EH (cell line): ENCODE measurements at regions not wholly inside any gene's neighbourhood (a gene's known extent, or its start where the extent isn't known, plus 50 kb on each side); places are given as distances from the start of the nearest gene placed in this dataset.
A peak's percentile ranks its signal among the peaks of the same experiment; 100 is the strongest.
"Not testable (repeated sequence)": the region's sequence is repeated elsewhere in the genome, so short reads cannot be mapped to it uniquely, and the experiment has no call there.

Experiments
- DNase-seq: peaks from one replicate; pipeline ENCODE4 v3.0.0-alpha.2; 2015; ENCODE audit warnings: low read depth

DNA sequence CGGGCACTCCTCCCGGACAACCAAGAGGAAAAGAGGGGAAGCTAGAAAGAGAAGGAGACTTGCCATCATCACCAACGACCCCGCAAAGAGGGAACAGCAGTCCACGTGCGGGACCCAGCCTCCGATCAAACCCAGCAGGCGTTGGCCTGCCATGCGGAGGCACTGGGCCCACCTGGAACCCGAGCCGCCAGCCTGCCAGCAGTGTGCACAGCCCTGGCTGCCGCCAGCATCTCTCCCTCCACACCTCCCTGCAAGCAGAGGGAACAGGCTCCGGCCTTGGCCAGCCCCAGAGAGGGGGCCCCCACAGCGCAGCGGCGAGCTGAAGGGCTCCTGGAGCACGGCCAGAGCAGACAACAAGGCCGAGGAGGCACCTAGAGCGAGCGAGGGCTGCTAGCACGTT, 1244.7 kb upstream of the B3GALT2 start:
- no peak for DNase-seq

DNA sequence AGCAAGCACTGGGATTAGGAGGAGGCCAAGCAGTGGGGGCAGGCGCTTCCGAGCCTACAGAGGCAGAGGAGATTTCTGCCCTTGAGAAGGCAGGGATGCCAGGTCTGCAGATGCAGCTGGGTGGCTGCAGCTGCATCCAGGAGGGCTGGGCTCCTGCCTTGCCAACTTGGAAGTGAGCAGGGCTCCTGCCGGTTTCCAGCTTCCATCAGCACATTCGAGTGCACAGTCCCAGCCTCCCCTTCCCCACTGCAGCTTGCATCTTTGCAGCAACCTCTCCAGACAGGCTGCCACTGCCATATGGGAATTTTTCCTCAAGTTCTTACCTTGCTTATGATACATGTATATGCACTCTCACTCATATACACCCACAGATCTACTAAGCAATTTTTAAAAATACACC, 1234.3 kb upstream of the B3GALT2 start:
- DNase-seq, result no peak

DNA sequence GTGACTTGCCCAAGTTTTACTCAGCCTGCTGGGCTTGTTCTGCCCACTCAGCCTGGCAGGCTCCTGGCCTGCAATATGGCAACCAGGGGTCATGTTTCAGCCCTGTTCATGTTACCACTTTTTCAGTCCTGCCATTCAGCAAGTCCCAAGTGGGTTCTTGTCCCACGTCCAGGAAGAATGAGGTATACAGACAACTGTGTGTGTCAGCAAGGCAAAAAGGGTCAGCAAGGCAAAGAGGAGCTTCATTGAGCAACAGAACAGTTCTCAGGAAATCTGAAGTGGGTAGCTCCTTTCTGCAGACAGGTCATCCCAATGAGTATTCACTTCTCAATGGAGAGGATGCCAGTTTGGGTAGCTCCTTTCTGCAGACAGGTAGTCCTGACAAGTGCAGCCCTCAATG, 1233.3 kb upstream of the B3GALT2 start:
- DNase-seq, result no peak

DNA sequence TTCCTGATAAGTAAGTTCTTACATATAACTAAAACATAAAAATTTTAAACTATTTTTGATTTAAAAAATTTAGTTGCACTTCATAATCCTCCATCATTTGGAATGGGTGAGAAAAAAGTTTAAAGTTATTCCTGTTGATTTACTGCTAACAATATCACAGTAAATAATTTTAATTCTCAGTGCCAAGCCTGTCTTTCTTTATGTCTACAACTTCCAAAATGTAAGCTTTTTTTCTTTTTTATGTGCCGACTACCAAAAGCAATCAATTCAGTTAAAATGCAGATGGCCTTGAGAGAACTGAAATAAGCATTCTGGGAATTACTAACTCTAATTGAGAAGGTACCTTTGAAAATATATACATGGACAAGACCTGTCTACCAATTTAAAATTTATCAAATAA, 1224.3 kb upstream of the B3GALT2 start:
- no peak for DNase-seq

DNA sequence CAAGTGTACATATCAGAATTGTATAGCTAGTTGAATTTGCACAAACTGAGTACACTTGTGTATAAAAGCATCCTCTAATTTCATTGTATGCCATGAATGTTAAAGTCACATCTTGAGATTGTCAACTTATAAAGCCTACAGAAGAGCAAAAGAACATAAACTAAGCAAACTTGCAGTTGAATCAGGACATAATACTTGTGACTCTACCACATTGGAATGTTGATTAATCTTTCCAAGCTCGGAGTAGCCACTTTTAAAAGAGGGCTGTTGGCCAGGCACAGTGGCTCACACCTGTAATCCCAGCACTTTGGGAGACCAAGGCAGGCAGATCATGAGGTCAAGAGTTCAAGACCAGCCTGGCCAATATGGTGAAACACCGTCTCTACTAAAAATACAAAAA, 1220.8 kb upstream of the B3GALT2 start:
- peak; percentile 67 for DNase-seq

DNA sequence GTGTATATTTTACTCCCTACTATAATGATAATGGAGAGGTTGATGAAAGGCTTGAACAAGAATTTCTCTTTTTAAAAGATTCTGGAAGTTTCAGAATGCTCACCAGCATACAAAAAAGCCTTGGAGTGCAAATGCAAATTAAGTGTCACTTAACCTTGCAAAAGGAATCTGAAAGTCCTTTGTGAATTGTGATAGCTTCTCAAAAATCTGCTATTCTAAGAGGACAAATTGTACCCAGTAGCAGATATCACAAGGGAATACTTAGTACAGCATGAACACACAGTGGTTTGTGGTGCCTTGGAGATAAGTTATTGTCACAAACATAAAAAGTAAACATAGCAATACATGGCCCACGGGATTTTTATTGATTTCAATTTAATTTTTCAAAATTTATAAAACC, 1208.3 kb upstream of the B3GALT2 start:
- no peak for DNase-seq

DNA sequence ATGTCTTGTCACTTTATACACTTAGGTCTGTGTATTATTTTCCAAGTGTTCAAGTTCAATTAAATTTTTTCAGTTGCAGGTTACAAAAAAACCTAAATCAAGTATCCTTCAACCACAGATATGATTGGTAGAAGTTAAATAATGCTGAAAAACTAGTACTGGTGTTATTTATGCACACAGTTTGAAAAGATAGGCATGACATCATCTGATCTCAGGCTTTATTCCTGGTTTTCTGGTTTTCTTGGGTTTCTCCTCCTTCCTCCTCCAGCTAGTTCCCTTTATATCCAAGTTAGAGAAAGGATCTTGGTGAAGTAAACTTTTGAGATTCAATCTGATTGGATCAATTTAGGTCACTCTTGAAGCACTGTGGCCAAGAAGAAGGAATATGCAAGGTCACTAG, 1201.1 kb upstream of the B3GALT2 start:
- no peak for DNase-seq

DNA sequence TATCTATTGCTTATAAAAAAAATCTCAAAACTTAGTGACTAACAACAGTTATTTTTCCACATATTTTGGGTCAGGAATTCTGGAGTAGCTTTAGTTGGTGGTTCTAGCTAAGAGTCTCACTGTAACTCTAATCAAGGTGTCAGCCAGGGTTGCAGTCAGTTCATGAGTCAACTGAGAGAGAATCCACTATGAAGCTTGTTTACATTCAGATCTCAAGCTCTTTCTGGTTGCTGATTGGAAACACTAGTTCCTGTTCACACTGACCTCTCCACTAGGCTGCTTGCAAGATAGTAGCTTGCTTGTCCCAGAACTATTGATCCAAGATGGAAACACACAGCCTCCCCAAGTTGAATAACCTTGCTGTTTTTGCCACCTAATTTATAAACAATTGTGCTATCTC, 1192.1 kb upstream of the B3GALT2 start:
- DNase-seq, result peak; percentile 46

DNA sequence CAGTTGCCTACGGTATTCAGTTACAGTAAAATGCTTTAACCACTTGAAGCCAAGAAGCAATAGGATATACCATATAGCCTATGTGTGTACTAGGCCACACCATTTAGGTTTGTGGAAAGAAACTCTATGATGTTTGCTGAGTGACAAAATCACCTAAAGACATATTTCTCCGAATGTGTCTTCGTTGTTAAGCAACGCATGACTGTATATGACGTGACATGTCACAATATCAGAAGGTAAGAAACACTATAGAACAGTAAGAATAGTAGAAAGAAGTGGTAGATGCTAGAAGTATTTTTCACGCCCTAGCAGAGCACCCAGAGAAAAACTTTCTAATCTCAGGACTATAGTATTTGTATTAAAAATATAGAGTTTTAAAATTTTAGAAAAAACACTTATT, 1188.2 kb upstream of the B3GALT2 start:
- no peak for DNase-seq

DNA sequence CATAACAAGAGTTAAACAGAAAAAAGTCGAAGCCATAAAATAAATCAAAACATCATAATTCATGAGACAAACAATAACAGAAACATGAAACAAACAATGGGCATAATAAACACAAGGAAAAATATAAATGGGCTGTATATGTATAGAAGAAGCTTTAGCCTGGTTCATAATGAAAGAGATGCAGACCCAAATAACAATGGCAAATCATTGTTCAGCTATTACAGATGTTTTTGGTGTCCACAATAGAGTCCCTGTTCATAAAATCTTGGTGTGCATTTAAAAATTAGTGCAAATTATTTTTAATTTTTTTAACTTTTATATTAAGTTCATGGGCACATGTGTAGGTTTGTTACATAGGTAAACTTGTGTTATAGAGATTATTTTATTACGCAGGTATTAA, 1185.9 kb upstream of the B3GALT2 start:
- no peak for DNase-seq

DNA sequence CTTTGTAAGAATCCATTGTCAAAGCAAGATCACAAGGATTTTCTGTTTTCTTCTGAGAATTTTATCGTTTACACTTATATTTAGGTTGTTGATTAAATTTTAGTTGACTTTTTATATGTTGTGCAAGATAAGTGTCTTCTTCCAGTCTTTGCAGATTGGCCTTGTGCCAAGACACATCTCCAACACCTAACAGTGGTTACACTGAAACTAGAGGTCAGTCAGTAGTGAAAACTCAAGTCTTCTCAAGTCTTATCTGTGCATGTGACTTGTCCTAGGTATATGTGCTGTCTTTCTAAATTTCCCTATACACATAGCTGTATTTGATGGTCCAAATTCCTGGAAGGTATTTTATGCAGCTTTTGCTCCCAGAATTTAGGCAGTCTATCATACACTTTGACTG, 1183.2 kb upstream of the B3GALT2 start:
- no peak for DNase-seq

DNA sequence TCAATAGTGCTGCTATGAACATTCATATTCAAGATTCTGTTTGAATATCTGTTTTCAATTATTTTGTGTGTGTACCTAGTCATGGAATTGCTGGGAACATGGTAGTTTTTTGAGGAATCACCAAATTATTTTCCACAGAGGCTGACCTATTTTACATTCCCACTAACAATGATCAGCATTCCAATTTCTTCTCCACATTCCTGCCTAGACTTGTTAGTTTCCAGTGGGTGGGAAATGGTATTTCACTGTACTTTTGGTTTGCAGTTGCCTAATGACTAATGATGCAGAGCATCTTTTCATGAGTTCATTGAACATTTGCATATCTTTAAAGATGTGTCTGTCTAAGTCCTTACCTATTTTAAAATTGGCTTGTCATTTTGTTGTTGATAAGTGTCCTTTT, 1182.6 kb upstream of the B3GALT2 start:
- DNase-seq, result peak; percentile 80

DNA sequence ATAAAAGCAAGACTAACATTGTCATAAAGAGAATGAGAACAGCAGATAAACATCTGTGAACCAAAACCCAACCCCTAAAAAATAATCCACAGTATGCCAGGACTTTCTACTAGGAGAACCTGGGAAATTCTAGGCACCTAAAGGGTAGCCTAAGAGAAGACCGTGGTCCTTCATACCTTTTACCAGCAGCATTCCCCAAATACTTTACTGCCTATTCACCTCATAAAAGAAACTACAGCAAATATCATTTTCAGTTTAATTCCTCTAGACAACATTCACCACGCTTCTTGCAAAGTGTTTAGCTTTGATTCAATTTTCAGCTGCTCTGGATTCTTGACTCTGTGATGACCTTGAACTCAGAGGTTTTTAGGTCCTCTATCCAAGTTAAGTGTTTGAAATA, 1180.7 kb upstream of the B3GALT2 start:
- DNase-seq, result peak; percentile 50

DNA sequence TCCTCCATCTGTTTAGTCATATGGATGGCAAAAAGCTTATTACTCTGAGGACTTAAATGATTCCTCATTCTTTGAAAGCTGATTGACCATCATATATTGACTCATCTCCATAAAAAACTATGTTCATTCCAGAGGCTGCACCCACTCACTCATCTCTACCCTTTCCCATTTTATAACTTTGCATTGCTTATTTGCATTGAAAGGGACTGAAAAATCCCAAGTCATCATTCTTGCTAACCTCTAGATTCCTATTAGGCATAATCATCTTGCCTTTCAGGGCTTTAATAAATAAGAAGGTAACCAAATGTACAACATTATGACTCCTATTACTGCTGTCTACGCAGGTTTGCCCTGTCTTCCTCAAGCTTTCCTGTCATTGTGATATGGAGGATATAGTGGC, 1180.3 kb upstream of the B3GALT2 start:
- peak; percentile 79 for DNase-seq

DNA sequence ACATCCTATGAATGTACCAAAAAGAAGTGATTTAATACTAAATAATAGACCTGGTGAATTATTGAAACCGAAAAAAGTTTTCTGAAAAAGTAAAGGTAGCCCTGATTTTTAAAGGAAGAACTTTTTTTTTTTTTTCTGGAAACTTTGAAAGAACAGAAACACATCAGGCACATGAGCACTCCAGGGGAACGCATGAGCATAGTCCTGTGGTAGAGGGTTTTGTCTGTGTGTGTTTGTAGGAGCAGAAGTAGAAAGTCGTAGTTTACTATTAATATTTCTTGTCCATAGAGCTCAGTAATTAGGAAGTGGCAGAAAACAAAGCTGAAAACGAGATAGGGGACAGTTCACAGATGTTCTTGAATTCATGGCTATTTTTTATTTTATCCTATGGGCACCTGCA, 1175.9 kb upstream of the B3GALT2 start:
- DNase-seq, result no peak

DNA sequence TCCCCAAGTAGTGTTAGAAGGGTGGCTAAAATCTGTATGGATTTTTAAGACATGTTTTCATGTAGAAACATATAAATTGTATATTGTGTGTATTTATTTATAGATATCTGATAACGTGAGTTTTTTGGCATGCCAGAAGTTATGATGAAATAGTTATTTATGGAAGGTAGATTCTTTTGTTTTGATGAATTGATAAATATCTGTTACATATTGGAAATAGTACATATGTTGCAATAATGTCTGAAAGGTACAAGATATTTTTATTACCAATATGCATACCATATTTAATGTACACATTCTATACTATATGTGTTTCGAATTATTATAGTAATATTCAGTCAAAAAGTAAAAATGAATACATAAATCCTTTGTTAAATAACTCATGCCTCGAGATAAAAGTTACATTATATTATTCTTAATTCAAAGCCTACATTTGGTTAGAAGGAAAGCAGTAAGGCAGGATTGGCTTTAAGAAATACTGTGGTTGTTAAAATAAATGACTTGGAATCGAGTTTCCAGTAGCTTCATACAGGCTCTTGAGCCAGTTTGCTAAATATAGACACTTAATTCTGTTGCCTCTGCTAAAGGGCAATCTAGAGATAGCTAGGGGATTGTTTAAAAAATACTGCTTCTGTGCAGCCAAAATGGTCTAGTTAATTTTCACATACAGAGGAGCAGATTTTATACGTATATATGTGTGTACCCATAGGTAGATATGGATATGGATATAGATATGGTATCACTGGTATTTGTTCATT, 1175.1 kb upstream of the B3GALT2 start:
- DNase-seq, result no peak

DNA sequence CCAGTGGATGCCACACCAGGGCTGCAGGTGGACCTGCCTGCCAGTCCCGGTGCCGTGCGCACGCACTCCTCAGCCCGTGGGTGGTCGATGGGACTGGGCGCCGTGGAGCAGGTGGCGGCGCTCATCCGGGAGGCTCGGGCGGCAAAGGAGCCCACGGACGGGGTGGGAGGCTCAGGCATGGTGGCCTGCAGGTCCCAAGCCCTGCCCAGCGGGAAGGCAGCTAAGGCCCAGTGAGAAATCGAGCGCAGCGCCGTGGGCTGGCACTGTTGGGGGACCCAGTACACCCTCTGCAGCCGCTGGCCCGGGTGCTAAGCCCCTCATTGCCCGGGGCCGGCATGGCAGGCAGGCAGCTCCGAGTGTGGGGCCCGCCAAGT, 1171.8 kb upstream of the B3GALT2 start:
- DNase-seq, result no peak

DNA sequence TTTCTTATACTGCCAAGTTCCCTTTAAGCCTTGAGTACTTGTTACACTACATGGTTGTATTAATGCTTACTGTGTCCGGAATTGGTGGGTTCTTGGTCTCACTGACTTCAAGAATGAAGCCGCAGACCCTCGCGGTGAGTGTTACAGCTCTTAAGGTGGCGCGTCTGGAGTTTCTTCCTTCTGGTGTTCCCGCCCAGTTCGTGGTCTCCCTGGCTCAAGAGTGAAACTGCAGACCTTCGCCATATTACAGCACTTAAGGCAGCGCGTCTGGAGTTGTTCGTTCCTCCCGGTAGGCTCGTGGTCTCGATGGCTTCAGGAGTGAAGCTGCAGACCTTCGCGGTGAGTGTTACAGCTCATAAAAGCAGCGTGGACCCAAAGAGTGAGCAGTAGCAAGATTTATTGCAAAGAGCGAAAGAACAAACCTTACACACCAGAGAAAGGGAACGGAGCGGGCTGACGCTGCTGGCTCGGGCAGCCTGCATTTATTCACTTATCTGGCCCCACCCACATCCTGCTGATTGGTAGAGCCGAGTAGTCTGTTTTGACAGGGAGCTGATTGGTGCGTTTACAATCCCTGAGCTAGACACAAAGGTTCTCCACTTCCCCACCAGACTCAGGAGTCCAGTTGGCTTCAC, 1171.3 kb upstream of the B3GALT2 start:
- DNase-seq, result not testable (repeated sequence)

DNA sequence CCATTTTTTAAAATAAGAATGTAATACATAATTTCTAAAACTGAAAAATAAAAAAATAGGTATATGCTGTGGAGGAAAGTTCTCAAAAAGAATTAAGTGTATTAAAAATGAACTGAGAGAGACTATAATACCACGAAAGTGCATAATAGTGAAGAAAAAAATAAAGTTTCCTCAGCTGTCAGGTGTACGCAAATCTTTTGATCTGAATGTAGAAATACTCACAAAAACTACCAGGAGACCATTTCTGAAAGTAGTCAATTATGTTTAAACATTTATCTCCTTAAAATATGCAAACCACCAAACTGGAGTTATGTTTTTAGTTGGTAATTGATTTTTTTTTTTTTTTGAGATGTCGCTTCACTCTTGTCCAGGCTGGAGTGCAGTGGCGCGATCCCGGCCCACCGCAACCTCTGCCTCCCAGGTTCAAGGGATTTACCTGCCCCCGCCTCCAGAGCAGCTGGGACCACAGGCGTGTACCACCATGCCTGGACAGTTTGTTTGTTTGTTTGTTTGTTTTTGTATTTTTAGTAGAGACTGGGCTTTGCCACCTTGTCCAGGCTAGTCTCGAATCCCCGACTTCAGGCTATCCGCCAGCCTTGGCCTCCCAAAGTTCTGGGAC, 1169.2 kb upstream of the B3GALT2 start:
- DNase-seq, result no peak

DNA sequence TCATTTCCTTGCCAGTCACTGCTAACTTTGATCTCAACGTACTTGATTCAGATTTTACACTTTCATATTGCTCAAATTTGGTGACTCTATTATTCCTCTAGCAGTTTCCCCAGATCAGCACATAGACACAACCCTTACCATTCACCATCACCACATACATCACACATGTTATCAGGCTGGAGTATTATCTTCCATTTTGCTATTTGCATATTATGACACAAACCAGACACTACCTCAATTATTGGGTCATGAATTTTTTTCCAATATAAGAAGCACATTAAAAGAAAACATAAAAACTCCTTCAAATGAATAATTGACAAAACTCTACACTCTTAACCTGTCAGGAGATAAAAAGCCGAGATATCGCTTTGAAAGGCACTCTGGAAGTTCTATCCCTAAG, 1166.7 kb upstream of the B3GALT2 start:
- DNase-seq, result no peak

DNA sequence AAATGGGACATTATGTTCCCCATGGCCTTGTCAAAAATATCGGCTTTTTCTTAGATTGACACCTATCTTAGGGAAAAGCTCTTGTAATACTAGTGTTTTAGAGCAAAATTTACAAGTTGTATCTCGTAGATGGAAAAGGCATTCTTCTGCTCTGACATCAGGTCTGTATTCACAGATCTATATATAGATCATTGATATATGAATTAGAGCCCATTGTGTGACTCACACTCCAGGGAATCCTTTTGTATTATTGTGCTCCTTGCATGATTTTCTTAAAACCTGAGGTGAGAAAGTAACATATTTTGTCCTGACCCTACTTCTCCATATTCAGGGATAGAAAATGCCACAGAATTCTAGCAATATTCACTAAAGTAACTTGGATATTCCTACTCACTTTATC, 1160.8 kb upstream of the B3GALT2 start:
- peak; percentile 32 for DNase-seq

DNA sequence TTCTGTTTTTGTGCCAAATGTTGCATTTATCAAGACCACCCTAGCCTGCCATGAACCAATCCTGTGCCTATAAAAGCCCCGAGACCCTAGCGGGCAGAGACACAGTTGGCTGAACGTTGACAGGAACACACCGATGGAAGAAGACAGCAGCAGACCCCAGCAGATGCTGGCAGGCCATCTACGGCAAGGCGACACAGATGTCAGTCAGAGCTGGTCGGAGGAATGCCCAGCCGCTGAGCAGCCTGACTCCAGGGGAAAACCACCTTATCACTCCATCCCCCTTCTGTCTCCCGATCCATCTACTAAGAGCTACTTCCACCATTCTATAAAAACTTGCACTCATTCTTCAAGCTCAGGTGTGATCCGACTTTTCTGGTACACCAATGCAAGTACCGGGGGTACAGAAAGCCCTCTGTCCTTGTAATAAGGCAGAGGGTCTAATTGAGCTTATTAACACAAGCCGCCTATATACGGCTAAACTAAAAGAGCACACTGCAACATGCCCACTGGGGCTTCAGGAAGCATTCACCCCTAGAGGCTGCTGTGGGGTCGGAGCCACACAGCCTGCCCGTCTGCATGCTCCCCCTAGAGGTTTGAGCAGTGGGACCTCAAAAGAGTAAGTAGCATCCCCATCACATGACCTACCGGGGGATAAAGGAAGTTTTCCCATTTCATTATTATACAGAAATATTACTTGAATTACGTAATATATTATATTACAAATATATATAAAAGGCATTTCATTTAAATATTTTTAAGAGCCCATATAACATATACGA, 1156.3 kb upstream of the B3GALT2 start:
- DNase-seq, result no peak

DNA sequence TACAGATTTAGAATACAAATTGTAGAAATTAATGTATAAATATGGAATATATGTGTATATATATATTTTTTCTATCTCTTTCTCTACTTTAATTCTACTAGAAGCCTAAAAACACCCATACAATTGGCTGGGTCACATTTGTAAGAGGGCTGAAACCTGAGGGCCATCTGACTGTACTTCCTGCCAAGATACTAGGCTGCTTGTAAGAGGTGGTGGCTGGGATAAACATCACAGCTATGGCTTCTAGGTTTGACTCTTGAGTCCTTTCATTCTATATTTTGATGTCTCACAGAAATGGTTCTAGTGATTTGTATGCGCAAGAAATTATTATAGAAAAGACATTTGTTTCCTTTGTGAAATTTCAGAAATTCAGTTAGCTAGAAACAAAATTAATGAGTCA, 1155.2 kb upstream of the B3GALT2 start:
- no peak for DNase-seq
